SK-N-SH treated with all-trans-retinoic acid at 6 μM for 48 hours (cell line): ENCODE measurements at regions not wholly inside any gene's neighbourhood (a gene's known extent, or its start where the extent isn't known, plus 50 kb on each side); places are given as distances from the start of the nearest gene placed in this dataset.

Experiments
- ATAC-seq: fragments of 200-7000 bp; cut with Tn5 transposase; 3 replicates; pipeline ENCODE4 v1.9.1; 2020; ENCODE audit warnings: mild to moderate bottlenecking, moderate library complexity
- ARNTL ChIP-seq: fragments of 450-650 bp; formaldehyde crosslinking; IDR thresholded peaks from 2 replicates; pipeline ENCODE4 v1.5.0; 2020; ENCODE audit warnings: low read depth, mild to moderate bottlenecking, moderate library complexity, borderline replicate concordance
- BACH2 ChIP-seq: fragments of 250-450 bp; sonication (Bioruptor Pico); IDR thresholded peaks from 2 replicates; pipeline ENCODE4 v1.9.0; 2021; ENCODE audit warnings: mild to moderate bottlenecking, borderline replicate concordance
- ESRRG ChIP-seq: fragments of 250-450 bp; sonication (Bioruptor Pico); IDR thresholded peaks from 2 replicates; pipeline ENCODE4 v1.6.1; 2021; ENCODE audit warnings: mild to moderate bottlenecking
- GLIS3 ChIP-seq: fragments of 250-450 bp; sonication (Bioruptor Pico); IDR thresholded peaks from 2 replicates; pipeline ENCODE4 v1.5.0; 2020; ENCODE audit warnings: mild to moderate bottlenecking, moderate library complexity
- ISL1 ChIP-seq: fragments of 250-450 bp; sonication (Bioruptor Pico); IDR thresholded peaks from 2 replicates; pipeline ENCODE4 v2.1.2; 2022; ENCODE audit warnings: mild to moderate bottlenecking, moderate library complexity
- OSR1 ChIP-seq: fragments of 250-450 bp; sonication (Bioruptor Pico); IDR thresholded peaks from 2 replicates; pipeline ENCODE4 v1.8.0; 2022; ENCODE audit warnings: moderate library complexity, mild to moderate bottlenecking, inconsistent platforms
- PPARA ChIP-seq: fragments of 250-450 bp; sonication (Bioruptor Pico); IDR thresholded peaks from 2 replicates; pipeline ENCODE4 v1.5.0; 2020; ENCODE audit warnings: mild to moderate bottlenecking, borderline replicate concordance
- RARB ChIP-seq: fragments of 250-450 bp; sonication (Bioruptor Pico); IDR thresholded peaks from 2 replicates; pipeline ENCODE4 v1.8.0; 2021; ENCODE audit warnings: mild to moderate bottlenecking, moderate library complexity
- SNAI2 ChIP-seq: fragments of 250-450 bp; sonication (Bioruptor Pico); IDR thresholded peaks from 2 replicates; pipeline ENCODE4 v1.5.0; 2020; ENCODE audit warnings: mild to moderate bottlenecking, moderate library complexity
- TCF4 ChIP-seq: fragments of 250-450 bp; sonication (Bioruptor Pico); IDR thresholded peaks from 2 replicates; pipeline ENCODE4 v1.8.0; 2021; ENCODE audit warnings: mild to moderate bottlenecking, moderate library complexity, borderline replicate concordance
- TOX ChIP-seq: fragments of 250-450 bp; sonication (Bioruptor Pico); IDR thresholded peaks from 2 replicates; pipeline ENCODE4 v1.8.0; 2021; ENCODE audit warnings: mild to moderate bottlenecking, moderate library complexity, borderline replicate concordance
- ZC3H10 ChIP-seq: fragments of 250-450 bp; sonication (Bioruptor Pico); IDR thresholded peaks from 2 replicates; pipeline ENCODE4 v1.5.1; 2021; ENCODE audit warnings: mild to moderate bottlenecking, moderate library complexity
- ZFP3 ChIP-seq: fragments of 250-450 bp; sonication (Bioruptor Pico); IDR thresholded peaks from 2 replicates; pipeline ENCODE4 v1.5.0; 2020; ENCODE audit warnings: mild to moderate bottlenecking, moderate library complexity
- ZFP30 ChIP-seq: fragments of 450-650 bp; formaldehyde crosslinking; IDR thresholded peaks from 2 replicates; pipeline ENCODE4 v1.5.0; 2022; ENCODE audit warnings: mild to moderate bottlenecking, moderate library complexity
- ZNF70 ChIP-seq: fragments of 450-650 bp; formaldehyde crosslinking; IDR thresholded peaks from 2 replicates; pipeline ENCODE4 v1.5.0; 2020; ENCODE audit warnings: mild to moderate bottlenecking, moderate library complexity
- ZNF8 ChIP-seq: fragments of 450-650 bp; formaldehyde crosslinking; IDR thresholded peaks from 2 replicates; pipeline ENCODE4 v1.5.0; 2020; ENCODE audit warnings: mild to moderate bottlenecking, moderate library complexity
- TF ChIP-seq, protein P1 (sequence below): fragments of 250-450 bp; sonication (Bioruptor Pico); IDR thresholded peaks from 2 replicates; pipeline ENCODE4 v1.5.1; 2020; ENCODE audit warnings: low read depth, mild to moderate bottlenecking, moderate library complexity
- TF ChIP-seq, protein P2 (sequence below): fragments of 250-450 bp; sonication (Bioruptor Pico); IDR thresholded peaks from 2 replicates; pipeline ENCODE4 v1.5.0; 2020; ENCODE audit warnings: mild to moderate bottlenecking, moderate library complexity
- TF ChIP-seq, protein P3 (sequence below): fragments of 250-450 bp; sonication (Bioruptor Pico); IDR thresholded peaks from 2 replicates; pipeline ENCODE4 v1.8.0; 2020; ENCODE audit warnings: mild to moderate bottlenecking, moderate library complexity, borderline replicate concordance
- TF ChIP-seq, protein P4 (sequence below): fragments of 250-450 bp; sonication (Bioruptor Pico); IDR thresholded peaks from 2 replicates; pipeline ENCODE4 v1.8.0; 2021; ENCODE audit warnings: low read depth, mild to moderate bottlenecking, moderate library complexity, borderline replicate concordance

DNA sequence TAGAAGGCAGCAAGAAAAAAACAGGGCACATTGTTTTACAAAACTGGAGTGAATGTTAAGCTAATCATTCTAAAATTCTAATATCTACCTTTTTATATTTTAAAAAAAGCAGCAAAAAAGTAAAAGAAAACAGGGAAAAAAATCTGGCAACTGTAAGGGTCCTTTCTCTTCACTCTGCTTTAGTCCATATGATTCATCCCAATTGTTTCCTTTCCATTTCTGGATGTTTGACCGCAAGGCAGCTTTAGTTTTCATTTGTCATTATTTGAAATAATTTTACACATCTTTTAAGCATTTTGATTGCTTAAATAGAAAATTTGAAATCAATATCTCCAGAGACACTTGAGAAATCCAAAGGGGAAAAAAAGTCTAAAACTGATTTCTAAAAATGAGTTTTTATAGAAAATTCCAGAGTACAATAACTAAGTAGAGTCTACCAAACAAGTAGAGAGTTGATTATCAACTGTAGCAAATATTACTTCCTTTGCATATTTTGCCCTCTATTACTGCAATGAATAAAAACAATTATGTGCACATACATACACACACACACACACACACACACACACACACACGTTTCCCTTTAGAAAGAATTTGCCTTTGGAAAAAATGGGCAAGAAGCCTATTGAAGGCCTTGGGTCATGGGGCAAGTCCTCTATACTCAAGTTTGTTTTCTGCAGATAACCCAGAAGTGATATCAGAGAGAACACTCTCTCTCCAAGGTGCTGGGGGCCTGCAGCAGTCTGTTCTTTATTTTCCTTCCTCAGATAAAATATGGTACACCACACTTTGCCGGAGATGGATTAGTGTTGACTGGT, 259.7 kb downstream of the HACE1 start:
- ATAC-seq: no peak
- TF ChIP-seq TCF4 (CRISPR knock-in tag) (no peak), ZFP3 (CRISPR knock-in tag) (no peak), ZNF70 (CRISPR knock-in tag) (no peak), ZFP30 (CRISPR knock-in tag) (no peak), PPARA (no peak), SNAI2 (no peak), BACH2 (CRISPR knock-in tag) (no peak)
- TF ChIP-seq, protein P1, sequence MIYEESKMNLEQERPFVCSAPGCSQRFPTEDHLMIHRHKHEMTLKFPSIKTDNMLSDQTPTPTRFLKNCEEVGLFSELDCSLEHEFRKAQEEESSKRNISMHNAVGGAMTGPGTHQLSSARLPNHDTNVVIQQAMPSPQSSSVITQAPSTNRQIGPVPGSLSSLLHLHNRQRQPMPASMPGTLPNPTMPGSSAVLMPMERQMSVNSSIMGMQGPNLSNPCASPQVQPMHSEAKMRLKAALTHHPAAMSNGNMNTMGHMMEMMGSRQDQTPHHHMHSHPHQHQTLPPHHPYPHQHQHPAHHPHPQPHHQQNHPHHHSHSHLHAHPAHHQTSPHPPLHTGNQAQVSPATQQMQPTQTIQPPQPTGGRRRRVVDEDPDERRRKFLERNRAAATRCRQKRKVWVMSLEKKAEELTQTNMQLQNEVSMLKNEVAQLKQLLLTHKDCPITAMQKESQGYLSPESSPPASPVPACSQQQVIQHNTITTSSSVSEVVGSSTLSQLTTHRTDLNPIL (CRISPR knock-in tag): no peak
- TF ChIP-seq, protein P2, sequence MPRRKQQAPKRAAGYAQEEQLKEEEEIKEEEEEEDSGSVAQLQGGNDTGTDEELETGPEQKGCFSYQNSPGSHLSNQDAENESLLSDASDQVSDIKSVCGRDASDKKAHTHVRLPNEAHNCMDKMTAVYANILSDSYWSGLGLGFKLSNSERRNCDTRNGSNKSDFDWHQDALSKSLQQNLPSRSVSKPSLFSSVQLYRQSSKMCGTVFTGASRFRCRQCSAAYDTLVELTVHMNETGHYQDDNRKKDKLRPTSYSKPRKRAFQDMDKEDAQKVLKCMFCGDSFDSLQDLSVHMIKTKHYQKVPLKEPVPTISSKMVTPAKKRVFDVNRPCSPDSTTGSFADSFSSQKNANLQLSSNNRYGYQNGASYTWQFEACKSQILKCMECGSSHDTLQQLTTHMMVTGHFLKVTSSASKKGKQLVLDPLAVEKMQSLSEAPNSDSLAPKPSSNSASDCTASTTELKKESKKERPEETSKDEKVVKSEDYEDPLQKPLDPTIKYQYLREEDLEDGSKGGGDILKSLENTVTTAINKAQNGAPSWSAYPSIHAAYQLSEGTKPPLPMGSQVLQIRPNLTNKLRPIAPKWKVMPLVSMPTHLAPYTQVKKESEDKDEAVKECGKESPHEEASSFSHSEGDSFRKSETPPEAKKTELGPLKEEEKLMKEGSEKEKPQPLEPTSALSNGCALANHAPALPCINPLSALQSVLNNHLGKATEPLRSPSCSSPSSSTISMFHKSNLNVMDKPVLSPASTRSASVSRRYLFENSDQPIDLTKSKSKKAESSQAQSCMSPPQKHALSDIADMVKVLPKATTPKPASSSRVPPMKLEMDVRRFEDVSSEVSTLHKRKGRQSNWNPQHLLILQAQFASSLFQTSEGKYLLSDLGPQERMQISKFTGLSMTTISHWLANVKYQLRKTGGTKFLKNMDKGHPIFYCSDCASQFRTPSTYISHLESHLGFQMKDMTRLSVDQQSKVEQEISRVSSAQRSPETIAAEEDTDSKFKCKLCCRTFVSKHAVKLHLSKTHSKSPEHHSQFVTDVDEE (CRISPR knock-in tag): no peak

DNA sequence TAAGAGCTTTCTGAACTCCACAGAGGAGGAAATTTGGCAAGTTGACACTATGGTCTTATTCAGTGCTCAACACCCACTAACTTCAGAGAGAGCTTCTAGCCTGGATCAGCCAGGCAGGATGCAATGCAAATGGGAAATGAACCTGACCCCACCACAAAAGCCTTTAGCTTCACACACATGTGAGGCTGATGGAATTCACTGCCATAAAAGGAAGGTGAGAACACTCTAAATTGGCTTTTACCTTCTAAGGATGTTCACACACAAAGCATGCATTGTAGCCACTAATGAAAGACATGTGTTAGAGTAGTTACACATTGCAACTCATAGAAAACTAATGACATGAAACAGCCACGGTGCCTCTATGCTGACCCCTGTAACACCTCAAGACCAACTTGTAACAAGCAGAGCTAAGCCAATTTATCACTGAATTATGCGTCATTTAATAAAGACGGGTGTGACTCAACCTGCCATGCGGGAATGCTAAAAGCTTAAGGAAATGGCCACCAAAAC, 262.1 kb downstream of the HACE1 start:
- peak; percentile 71 for ATAC-seq
- TF ChIP-seq, protein P1 (CRISPR knock-in tag): no peak
- TF ChIP-seq SNAI2 (no peak), RARB (CRISPR knock-in tag) (no peak), TOX (CRISPR knock-in tag) (peak; percentile 61; the same call in 1 of the 2 replicates), ZC3H10 (CRISPR knock-in tag) (peak; percentile 77; the same call in 1 of the 2 replicates)

DNA sequence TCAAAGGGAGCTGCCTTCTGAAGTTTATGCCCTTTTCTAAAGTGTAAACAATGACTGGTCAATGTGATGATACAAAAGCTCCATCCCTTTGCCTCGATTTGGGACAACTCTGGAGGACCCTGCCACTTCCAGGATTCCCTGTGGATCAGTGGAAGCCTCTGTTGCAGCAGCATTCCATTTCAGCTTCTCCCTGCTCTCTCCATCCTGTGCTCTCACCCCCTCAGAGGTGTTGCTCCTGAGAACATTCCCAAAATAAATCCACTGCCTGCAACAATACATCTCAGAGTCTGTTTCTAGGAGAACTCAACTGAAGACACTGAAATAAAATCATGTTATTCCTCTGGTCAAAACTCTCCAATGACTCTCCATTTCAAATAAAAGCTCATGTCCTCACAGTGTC, 263.6 kb downstream of the HACE1 start:
- TF ChIP-seq OSR1 (CRISPR knock-in tag) (no peak), ZFP3 (CRISPR knock-in tag) (no peak), ARNTL (no peak), ESRRG (no peak), ZNF70 (CRISPR knock-in tag) (no peak), TOX (CRISPR knock-in tag) (no peak), ZNF8 (CRISPR knock-in tag) (no peak), GLIS3 (no peak), PPARA (no peak), ZFP30 (CRISPR knock-in tag) (no peak), TCF4 (CRISPR knock-in tag) (no peak), ISL1 (CRISPR knock-in tag) (no peak), SNAI2 (no peak), ZC3H10 (CRISPR knock-in tag) (no peak)
- TF ChIP-seq, protein P2 (CRISPR knock-in tag): no peak
- TF ChIP-seq, protein P3, sequence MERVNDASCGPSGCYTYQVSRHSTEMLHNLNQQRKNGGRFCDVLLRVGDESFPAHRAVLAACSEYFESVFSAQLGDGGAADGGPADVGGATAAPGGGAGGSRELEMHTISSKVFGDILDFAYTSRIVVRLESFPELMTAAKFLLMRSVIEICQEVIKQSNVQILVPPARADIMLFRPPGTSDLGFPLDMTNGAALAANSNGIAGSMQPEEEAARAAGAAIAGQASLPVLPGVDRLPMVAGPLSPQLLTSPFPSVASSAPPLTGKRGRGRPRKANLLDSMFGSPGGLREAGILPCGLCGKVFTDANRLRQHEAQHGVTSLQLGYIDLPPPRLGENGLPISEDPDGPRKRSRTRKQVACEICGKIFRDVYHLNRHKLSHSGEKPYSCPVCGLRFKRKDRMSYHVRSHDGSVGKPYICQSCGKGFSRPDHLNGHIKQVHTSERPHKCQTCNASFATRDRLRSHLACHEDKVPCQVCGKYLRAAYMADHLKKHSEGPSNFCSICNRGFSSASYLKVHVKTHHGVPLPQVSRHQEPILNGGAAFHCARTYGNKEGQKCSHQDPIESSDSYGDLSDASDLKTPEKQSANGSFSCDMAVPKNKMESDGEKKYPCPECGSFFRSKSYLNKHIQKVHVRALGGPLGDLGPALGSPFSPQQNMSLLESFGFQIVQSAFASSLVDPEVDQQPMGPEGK: no peak
- TF ChIP-seq, protein P4, sequence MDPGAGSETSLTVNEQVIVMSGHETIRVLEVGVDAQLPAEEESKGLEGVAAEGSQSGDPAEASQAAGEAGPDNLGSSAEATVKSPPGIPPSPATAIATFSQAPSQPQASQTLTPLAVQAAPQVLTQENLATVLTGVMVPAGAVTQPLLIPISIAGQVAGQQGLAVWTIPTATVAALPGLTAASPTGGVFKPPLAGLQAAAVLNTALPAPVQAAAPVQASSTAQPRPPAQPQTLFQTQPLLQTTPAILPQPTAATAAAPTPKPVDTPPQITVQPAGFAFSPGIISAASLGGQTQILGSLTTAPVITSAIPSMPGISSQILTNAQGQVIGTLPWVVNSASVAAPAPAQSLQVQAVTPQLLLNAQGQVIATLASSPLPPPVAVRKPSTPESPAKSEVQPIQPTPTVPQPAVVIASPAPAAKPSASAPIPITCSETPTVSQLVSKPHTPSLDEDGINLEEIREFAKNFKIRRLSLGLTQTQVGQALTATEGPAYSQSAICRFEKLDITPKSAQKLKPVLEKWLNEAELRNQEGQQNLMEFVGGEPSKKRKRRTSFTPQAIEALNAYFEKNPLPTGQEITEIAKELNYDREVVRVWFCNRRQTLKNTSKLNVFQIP (CRISPR knock-in tag): no peak
- TF ChIP-seq, protein P1 (CRISPR knock-in tag): no peak
- no peak for ATAC-seq
